SK-N-SH (cell line): ENCODE measurements at regions not wholly inside any gene's neighbourhood (a gene's known extent, or its start where the extent isn't known, plus 50 kb on each side); places are given as distances from the start of the nearest gene placed in this dataset.

ENCODE experiments used
- CTCF ChIA-PET: fragments of 300-600, 350-600 bp; formaldehyde crosslinking; extraction: SDS; loops from one replicate; lab custom pipeline; 2021; lab: Yijun Ruan, JAX
- POLR2A ChIA-PET: fragments of 350-600 bp; sonication (Branson Sonifier 250); formaldehyde crosslinking; extraction: SDS; loops from one replicate; lab custom pipeline; 2020; ENCODE audit warnings: antibody characterized with exemption, inconsistent platforms; lab: Yijun Ruan, JAX
- DNase-seq: peaks from one replicate; pipeline ENCODE4 v3.0.0; 2012
- H2AFZ ChIP-seq: fragments of 200-600 bp; sonication (generic); 2 replicates; pipeline ENCODE4 v1.8.1; 2016; ENCODE audit warnings: antibody characterized with exemption, mild to moderate bottlenecking, low read depth
- H3F3A ChIP-seq: fragments of 200-600 bp; sonication (generic); replicated peaks from 2 replicates; pipeline ENCODE3; 2016; ENCODE audit warnings: antibody characterized with exemption, mild to moderate bottlenecking; ENCODE audit not compliant: insufficient read depth
- H3K27ac ChIP-seq, 2 experiments: fragments of 200-500 bp in 1 of 2; fragments of 200-600 bp in 1 of 2; sonication (Bioruptor generic) in 1 of 2; sonication (generic), shearing (Covaris generic) in 1 of 2; 2 replicates each; pipeline versions ENCODE4 v1.5.1 to v1.6.1; 2014 to 2016; ENCODE audit warnings: low read depth in 2 of 2, inconsistent platforms in 1 of 2, low read length in 1 of 2, mild to moderate bottlenecking in 1 of 2, mixed read lengths in 1 of 2
- H3K27me3 ChIP-seq: fragments of 200-600 bp; sonication (generic), shearing (Covaris generic); 2 replicates; pipeline ENCODE4 v1.6.1; 2016; ENCODE audit warnings: mixed run types; ENCODE audit not compliant: insufficient read depth
- H3K36me3 ChIP-seq, 2 experiments: fragments of 200-500 bp in 1 of 2; fragments of 200-600 bp in 1 of 2; sonication (Bioruptor generic) in 1 of 2; sonication (generic) in 1 of 2; replicated peaks in 1 of 2; 2 replicates each; pipeline versions ENCODE3 to v1.5.1; 2014 to 2016; ENCODE audit warnings: low read length in 1 of 2, mild to moderate bottlenecking in 1 of 2; ENCODE audit not compliant: insufficient read depth in 2 of 2, control insufficient read depth in 1 of 2
- H3K4me1 ChIP-seq, 2 experiments: fragments of 200-500 bp in 1 of 2; fragments of 200-600 bp in 1 of 2; sonication (Bioruptor generic) in 1 of 2; sonication (generic), shearing (Covaris generic) in 1 of 2; 2 replicates each; pipeline versions ENCODE4 v1.5.1 to v1.6.1; 2014 to 2016; ENCODE audit warnings: low read depth in 1 of 2, low read length in 1 of 2, mixed run types in 1 of 2; ENCODE audit not compliant: insufficient read depth in 2 of 2, control insufficient read depth in 1 of 2
- H3K4me2 ChIP-seq: fragments of 200-600 bp; sonication (generic), shearing (Covaris generic); 2 replicates; pipeline ENCODE4 v1.6.1; 2017; ENCODE audit warnings: mixed run types
- H3K4me3 ChIP-seq, 2 experiments: fragments of 200-500 bp in 1 of 2; fragments of 200-600 bp in 1 of 2; sonication (Bioruptor generic) in 1 of 2; sonication (generic), shearing (Covaris generic) in 1 of 2; 2 replicates each; pipeline versions ENCODE4 v1.5.1 to v1.8.1; 2014 to 2016; ENCODE audit warnings: low read depth in 2 of 2, inconsistent platforms in 1 of 2, low read length in 1 of 2, mild to moderate bottlenecking in 1 of 2, mixed read lengths in 1 of 2, moderate library complexity in 1 of 2
- H3K79me2 ChIP-seq: fragments of 200-600 bp; sonication (generic); 2 replicates; pipeline ENCODE4 v1.8.1; 2017; ENCODE audit warnings: mild to moderate bottlenecking; ENCODE audit not compliant: insufficient read depth
- H3K9ac ChIP-seq: fragments of 200-600 bp; sonication (generic); 2 replicates; pipeline ENCODE4 v1.6.1; 2017; ENCODE audit warnings: mixed run types
- H3K9me2 ChIP-seq: fragments of 200-600 bp; sonication (generic); 2 replicates; pipeline ENCODE4 v1.6.1; 2017; ENCODE audit warnings: mixed run types
- H3K9me3 ChIP-seq: fragments of 200-600 bp; sonication (generic); 2 replicates; pipeline ENCODE4 v1.6.1; 2017; ENCODE audit warnings: mixed run types, mild to moderate bottlenecking, moderate library complexity
- H4K20me1 ChIP-seq: fragments of 200-600 bp; sonication (generic); 2 replicates; pipeline ENCODE4 v1.6.1; 2017; ENCODE audit warnings: mild to moderate bottlenecking, mixed run types; ENCODE audit not compliant: insufficient read depth
- CTCF ChIP-seq: fragments of 200-600 bp; sonication (generic); IDR thresholded peaks from 2 replicates; pipeline ENCODE4 v1.6.1; 2017; ENCODE audit warnings: antibody characterized with exemption, mild to moderate bottlenecking, moderate library complexity
- ELF1 ChIP-seq: IDR thresholded peaks from 2 replicates; pipeline ENCODE4 v1.4.0; 2012
- EZH2phosphoT487 ChIP-seq: fragments of 200-600 bp; sonication (generic); IDR thresholded peaks from 2 replicates; pipeline ENCODE4 v1.6.1; 2017; ENCODE audit warnings: low read depth, mixed run types, mild to moderate bottlenecking, antibody characterized with exemption, moderate library complexity, borderline replicate concordance
- FOXJ3 ChIP-seq: sonication (generic); formaldehyde crosslinking; IDR thresholded peaks from 2 replicates; pipeline ENCODE4 v1.5.1; 2020; ENCODE audit warnings: mild to moderate bottlenecking, missing genetic modification reagents
- MEF2A ChIP-seq: IDR thresholded peaks from 2 replicates; pipeline ENCODE4 v1.4.0; 2012; ENCODE audit warnings: low read depth, borderline replicate concordance
- MXI1 ChIP-seq: IDR thresholded peaks from 2 replicates; pipeline ENCODE4 v1.6.1; 2012; ENCODE audit warnings: mild to moderate bottlenecking, low read depth, low read length, improper control_type of control experiment
- NRF1 ChIP-seq: IDR thresholded peaks from 2 replicates; pipeline ENCODE4 v1.6.1; 2012; ENCODE audit warnings: low read depth, mild to moderate bottlenecking, low read length
- REST ChIP-seq: IDR thresholded peaks from 2 replicates; pipeline ENCODE4 v1.6.1; 2012; ENCODE audit warnings: mild to moderate bottlenecking, low read depth, low read length, moderate library complexity
- RFX5 ChIP-seq: IDR thresholded peaks from 2 replicates; pipeline ENCODE4 v1.6.1; 2012; ENCODE audit warnings: mild to moderate bottlenecking, improper control_type of control experiment, low read length
- RXRA ChIP-seq: IDR thresholded peaks from 2 replicates; pipeline ENCODE4 v1.4.0; 2012; ENCODE audit warnings: low read depth, mild to moderate bottlenecking, borderline replicate concordance
- SIN3A ChIP-seq: IDR thresholded peaks from 2 replicates; pipeline ENCODE4 v1.6.1; 2012; ENCODE audit warnings: low read depth, mild to moderate bottlenecking, low read length, moderate library complexity, borderline replicate concordance
- SMC3 ChIP-seq: IDR thresholded peaks from 2 replicates; pipeline ENCODE4 v1.6.1; 2012; ENCODE audit warnings: low read depth, low read length, improper control_type of control experiment
- TAF1 ChIP-seq: IDR thresholded peaks from 2 replicates; pipeline ENCODE4 v1.6.1; 2012; ENCODE audit warnings: low read depth, mild to moderate bottlenecking, low read length, moderate library complexity, borderline replicate concordance
- TCF12 ChIP-seq: IDR thresholded peaks from 2 replicates; pipeline ENCODE4 v1.4.0; 2012
- TEAD4 ChIP-seq: IDR thresholded peaks from 2 replicates; pipeline ENCODE4 v1.4.0; 2012; ENCODE audit warnings: mild to moderate bottlenecking, borderline replicate concordance; ENCODE audit not compliant: insufficient read depth
- YY1 ChIP-seq: IDR thresholded peaks from 2 replicates; pipeline ENCODE4 v1.4.0; 2012; ENCODE audit warnings: low read depth, mild to moderate bottlenecking
- WGBS: methylation state at CpG from one replicate; pipeline ENCODE4 v1.1.6; 2017; ENCODE audit warnings: low lambda C conversion rate; 5-methylcytosine and 5-hydroxymethylcytosine counted together
- TF ChIP-seq, protein P1 (sequence below): IDR thresholded peaks from 2 replicates; pipeline ENCODE4 v1.4.0; 2012; ENCODE audit warnings: low read depth, borderline replicate concordance

DNA sequence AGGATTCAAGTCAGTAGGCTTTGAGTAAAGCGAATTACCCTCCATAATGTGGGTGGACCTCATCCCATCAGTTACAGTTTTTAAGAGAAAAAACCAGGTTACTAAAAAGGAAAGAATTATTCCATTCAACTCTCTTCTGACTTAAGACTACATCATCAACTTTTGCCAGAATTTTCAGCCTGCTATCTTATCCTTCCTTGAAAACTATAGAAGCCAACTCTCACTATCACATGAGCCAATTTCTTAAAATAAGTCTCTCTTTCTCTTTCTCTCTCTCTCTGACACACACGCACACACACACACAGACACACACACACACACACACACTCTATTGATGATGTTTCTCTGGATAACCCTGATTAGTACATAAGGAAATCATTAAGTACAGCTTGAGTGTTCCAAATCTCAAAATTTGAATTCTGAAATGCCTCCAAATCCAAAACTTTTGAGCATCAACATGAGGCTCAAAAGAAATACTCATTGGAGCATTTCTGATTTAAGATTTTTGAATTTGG, 217.0 kb upstream of the PRR20A start:
- no peaks in the 10 kb centered on the region for H4K20me1 ChIP-seq
- H3K4me1 ChIP-seq: no peaks in the 10 kb centered on the region
- no peaks in the 10 kb centered on the region for H3K27me3 ChIP-seq
- H3K79me2 ChIP-seq: no peaks in the 10 kb centered on the region
- TF ChIP-seq REST: no peak
- TF ChIP-seq SMC3: no peak
- TF ChIP-seq RFX5: no peak
- no peak for TF ChIP-seq TAF1
- TF ChIP-seq SIN3A: no peak
- TF ChIP-seq RXRA: no peak
- TF ChIP-seq TCF12: no peak
- no peak overlapping the region for H3K27ac ChIP-seq
- no peaks in the 10 kb centered on the region for H3K36me3 ChIP-seq
- no peak overlapping the region for H2AFZ ChIP-seq
- H3F3A ChIP-seq: no peaks in the 10 kb centered on the region
- H3K9ac ChIP-seq: no peak overlapping the region
- ChIA-PET POLR2A (no interaction called here), CTCF (no interaction called here)
- no peak overlapping the region for H3K4me3 ChIP-seq
- DNase-seq: no peak
- 18% methylated on average over 2 of the region's 2 CpGs for WGBS
- H3K9me3 ChIP-seq: no peaks in the 10 kb centered on the region
- no peaks in the 10 kb centered on the region for H3K9me2 ChIP-seq
- H3K4me2 ChIP-seq: no peak overlapping the region

- no peaks in the 10 kb centered on the region for H3K4me1 ChIP-seq
- H3K4me3 ChIP-seq: no peak overlapping the region
- no peak overlapping the region for H3K27ac ChIP-seq
- no peak overlapping the region for H3K9ac ChIP-seq
- H3F3A ChIP-seq: no peaks in the 10 kb centered on the region
- H3K9me3 ChIP-seq: no peaks in the 10 kb centered on the region
- H3K27me3 ChIP-seq: no peaks in the 10 kb centered on the region
- ChIA-PET POLR2A (no interaction called here), CTCF (no interaction called here)
- no peak for DNase-seq
- no peaks in the 10 kb centered on the region for H4K20me1 ChIP-seq
- H3K9me2 ChIP-seq: no peaks in the 10 kb centered on the region
- H3K79me2 ChIP-seq: no peaks in the 10 kb centered on the region
- H3K4me2 ChIP-seq: no peak overlapping the region
- no peaks in the 10 kb centered on the region for H3K36me3 ChIP-seq
- WGBS: 8% methylated on average over 2 of the region's 2 CpGs
- no peak overlapping the region for H2AFZ ChIP-seq
- TF ChIP-seq NRF1: no peak
- no peak for TF ChIP-seq ELF1
- no peak for TF ChIP-seq EZH2phosphoT487
- no peak for TF ChIP-seq YY1
- TF ChIP-seq FOXJ3 (CRISPR knock-in tag): no peak
- no peak for TF ChIP-seq MEF2A
- no peak for TF ChIP-seq MXI1
- TF ChIP-seq REST: no peak
- TF ChIP-seq, protein P1, sequence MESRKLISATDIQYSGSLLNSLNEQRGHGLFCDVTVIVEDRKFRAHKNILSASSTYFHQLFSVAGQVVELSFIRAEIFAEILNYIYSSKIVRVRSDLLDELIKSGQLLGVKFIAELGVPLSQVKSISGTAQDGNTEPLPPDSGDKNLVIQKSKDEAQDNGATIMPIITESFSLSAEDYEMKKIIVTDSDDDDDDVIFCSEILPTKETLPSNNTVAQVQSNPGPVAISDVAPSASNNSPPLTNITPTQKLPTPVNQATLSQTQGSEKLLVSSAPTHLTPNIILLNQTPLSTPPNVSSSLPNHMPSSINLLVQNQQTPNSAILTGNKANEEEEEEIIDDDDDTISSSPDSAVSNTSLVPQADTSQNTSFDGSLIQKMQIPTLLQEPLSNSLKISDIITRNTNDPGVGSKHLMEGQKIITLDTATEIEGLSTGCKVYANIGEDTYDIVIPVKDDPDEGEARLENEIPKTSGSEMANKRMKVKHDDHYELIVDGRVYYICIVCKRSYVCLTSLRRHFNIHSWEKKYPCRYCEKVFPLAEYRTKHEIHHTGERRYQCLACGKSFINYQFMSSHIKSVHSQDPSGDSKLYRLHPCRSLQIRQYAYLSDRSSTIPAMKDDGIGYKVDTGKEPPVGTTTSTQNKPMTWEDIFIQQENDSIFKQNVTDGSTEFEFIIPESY: no peak
- TF ChIP-seq CTCF: no peak
- no peak for TF ChIP-seq TEAD4
Measured at GRCh38 chr13:56924401-56924800, 216.3 kb upstream of the PRR20A start.
